AG09319 (cell line): ENCODE measurements at regions not wholly inside any gene's neighbourhood (a gene's known extent, or its start where the extent isn't known, plus 50 kb on each side); places are given as distances from the start of the nearest gene placed in this dataset.

Experiments
- DNase-seq: peaks from one replicate; pipeline ENCODE4 v3.0.0-alpha.2; 2010; ENCODE audit warnings: low read depth; ENCODE audit errors: extremely low read depth
- CTCF ChIP-seq: IDR thresholded peaks from 2 replicates; pipeline ENCODE4 v1.5.1; 2011; ENCODE audit warnings: low read depth, mild to moderate bottlenecking, inconsistent platforms, low read length, moderate library complexity

GRCh38 chr6:163668061-163668426 lies 253.5 kb downstream of the QKI start:
- TF ChIP-seq CTCF, result no peak
- DNase-seq, result no peak

GRCh38 chr6:163667372-163668060 lies 253.0 kb downstream of the QKI start:
- no peak for TF ChIP-seq CTCF
- no peak for DNase-seq

- TF ChIP-seq CTCF, result no peak
- DNase-seq, result no peak
Observed at GRCh38 chr6:163665464-163665863, 250.9 kb downstream of the QKI start.

- no peak for DNase-seq
- TF ChIP-seq CTCF, result no peak
Observed at GRCh38 chr6:163663575-163663974, 249.1 kb downstream of the QKI start.

GRCh38 chr6:163662604-163663225 lies 248.2 kb downstream of the QKI start:
- no peak for DNase-seq
- no peak for TF ChIP-seq CTCF

- no peak for DNase-seq
- TF ChIP-seq CTCF, result no peak
Observed at GRCh38 chr6:163661272-163661671, 246.8 kb downstream of the QKI start.

- TF ChIP-seq CTCF, result no peak
Observed at GRCh38 chr6:163659803-163660202, 245.3 kb downstream of the QKI start.

More at GRCh38 chr6:163659803-163660202, 245.3 kb downstream of the QKI start:
- DNase-seq, result no peak
